K562 (cell line): ENCODE measurements at regions not wholly inside any gene's neighbourhood (a gene's known extent, or its start where the extent isn't known, plus 50 kb on each side); places are given as distances from the start of the nearest gene placed in this dataset.

Experiments
- ATAC-seq: fragments of 200-7000 bp; cut with Tn5 transposase; 3 replicates; pipeline ENCODE4 v1.9.1; 2020; ENCODE audit warnings: moderate library complexity
- BruUV-seq: library from RNA; stranded (reverse); fragments of 400-500 nt; replicated peaks from 2 replicates; lab custom pipeline; 2021; lab: Mats Ljungman, UMichigan
- CTCF ChIA-PET: fragments of 300-600 bp; formaldehyde crosslinking; extraction: SDS; loops from one replicate; lab custom pipeline; 2021; ENCODE audit warnings: low intra/inter-chr PET ratio; lab: Yijun Ruan, JAX
- POLR2A ChIA-PET: fragments of 300-600, 350-650 bp; sonication (Branson Sonifier 250); formaldehyde crosslinking; extraction: SDS; loops from one replicate; lab custom pipeline; 2021; ENCODE audit warnings: antibody characterized with exemption, inconsistent platforms; lab: Yijun Ruan, JAX
- DNase-seq, 4 experiments: peaks; one replicate each; pipeline versions ENCODE4 v3.0.0 to v3.0.0-alpha.2; 2011 to 2018; ENCODE audit warnings: low spot score in 3 of 4, mixed read lengths in 3 of 4; ENCODE audit errors: extremely low read depth in 1 of 4
- FAIRE-seq: peaks from 2 replicates; lab custom pipeline; 2011; peaks lifted over from hg19 to GRCh38; lab: Jason Lieb, UNC
- H2AFZ ChIP-seq: 2 replicates; pipeline ENCODE4 v1.6.0; 2011; ENCODE audit warnings: low read depth, low read length, control low read depth, inconsistent platforms
- H3K27ac ChIP-seq: fragments of 200-600 bp; 3 replicates; pipeline ENCODE4 v1.8.0; 2011; ENCODE audit warnings: low read depth, mild to moderate bottlenecking, control low read depth, inconsistent platforms, low read length, moderate library complexity, mixed read lengths; ENCODE audit errors: extremely low read depth
- H3K27me3 ChIP-seq, 2 experiments: fragments of 300-600 bp in 1 of 2; 2 replicates in 1 of 2; 3 replicates in 1 of 2; pipeline versions ENCODE4 v1.6.0 to v1.8.0; 2011; ENCODE audit warnings: inconsistent platforms in 2 of 2, low read length in 2 of 2, mild to moderate bottlenecking in 1 of 2, mixed read lengths in 1 of 2, moderate library complexity in 1 of 2; ENCODE audit not compliant: control insufficient read depth in 2 of 2, insufficient read depth in 2 of 2
- H3K36me3 ChIP-seq: fragments of 300-600 bp; 3 replicates; pipeline ENCODE4 v1.8.0; 2011; ENCODE audit warnings: mild to moderate bottlenecking, low read length, inconsistent platforms; ENCODE audit not compliant: control insufficient read depth, insufficient read depth
- H3K4me1 ChIP-seq, 2 experiments: fragments of 200-600 bp in 1 of 2; replicated peaks in 1 of 2; 2 replicates in 1 of 2; 3 replicates in 1 of 2; pipeline versions ENCODE4 v1.5.1 to v1.8.0; 2011; ENCODE audit warnings: inconsistent platforms in 2 of 2, low read length in 2 of 2, mild to moderate bottlenecking in 1 of 2, mixed read lengths in 1 of 2, moderate library complexity in 1 of 2; ENCODE audit not compliant: control insufficient read depth in 2 of 2, insufficient read depth in 2 of 2
- H3K4me2 ChIP-seq: 2 replicates; pipeline ENCODE4 v1.6.1; 2011; ENCODE audit warnings: low read length, control low read depth, inconsistent platforms, mixed read lengths; ENCODE audit not compliant: insufficient read depth
- H3K4me3 ChIP-seq: fragments of 200-600 bp; sonication (generic), shearing (Covaris generic); 2 replicates; pipeline ENCODE4 v1.5.1; 2016; ENCODE audit warnings: control low read depth, inconsistent platforms
- H3K79me2 ChIP-seq: fragments of 200-600 bp; 3 replicates; pipeline ENCODE4 v1.8.0; 2011; ENCODE audit warnings: low read length, inconsistent platforms; ENCODE audit not compliant: control insufficient read depth, insufficient read depth
- H3K9ac ChIP-seq, 2 experiments: 2 replicates each; pipeline versions ENCODE4 v1.6.0 to v1.6.1; 2011; ENCODE audit warnings: low read depth in 2 of 2, low read length in 2 of 2, control low read depth in 1 of 2, inconsistent platforms in 1 of 2, mild to moderate bottlenecking in 1 of 2, mixed read lengths in 1 of 2; ENCODE audit not compliant: insufficient read depth in 1 of 2
- H3K9me1 ChIP-seq: one replicate; pipeline ENCODE4 v1.6.0; 2011; ENCODE audit warnings: inconsistent platforms, mild to moderate bottlenecking, low read length, moderate library complexity; ENCODE audit not compliant: control insufficient read depth, insufficient read depth
- H3K9me3 ChIP-seq: replicated peaks from 2 replicates; pipeline ENCODE4 v1.5.1; 2011; ENCODE audit warnings: low read depth, low read length, inconsistent platforms; ENCODE audit not compliant: control insufficient read depth, insufficient read depth
- H4K20me1 ChIP-seq: replicated peaks from 2 replicates; pipeline ENCODE4 v1.6.1; 2011; ENCODE audit warnings: low read length, inconsistent platforms, mixed read lengths; ENCODE audit not compliant: control insufficient read depth, insufficient read depth
- NCOA2 ChIP-seq, 2 experiments: fragments of 450-650 bp; IDR thresholded peaks; 2 replicates each; pipeline ENCODE4 v1.6.1; 2018; ENCODE audit warnings: mild to moderate bottlenecking in 2 of 2, moderate library complexity in 1 of 2; ENCODE audit not compliant: partially characterized antibody in 2 of 2
- NCOR1 ChIP-seq: fragments of 450-650 bp; IDR thresholded peaks from 2 replicates; pipeline ENCODE4 v1.6.1; 2016; ENCODE audit warnings: mild to moderate bottlenecking, moderate library complexity
- NR2C1 ChIP-seq, 2 experiments: fragments of 450-650 bp; IDR thresholded peaks; 2 replicates each; pipeline ENCODE4 v1.6.1; 2017; ENCODE audit warnings: mild to moderate bottlenecking in 2 of 2, antibody characterized with exemption in 1 of 2, inconsistent platforms in 1 of 2, missing compliant biosample characterization in 1 of 2, missing genetic modification characterization in 1 of 2
- SMAD4 ChIP-seq: fragments of 250-450 bp; sonication (Bioruptor Pico); conservative IDR thresholded peaks from 2 replicates; pipeline ENCODE4 v1.8.0; 2021; ENCODE audit warnings: inconsistent platforms, mild to moderate bottlenecking, moderate library complexity
- TFAM ChIP-seq: fragments of 250-450 bp; sonication (Bioruptor Pico); conservative IDR thresholded peaks from 2 replicates; pipeline ENCODE4 v1.5.0; 2021; ENCODE audit warnings: mild to moderate bottlenecking, moderate library complexity
- ZNF644 ChIP-seq: fragments of 200-800 bp; sonication (Bioruptor generic); IDR thresholded peaks from 2 replicates; pipeline ENCODE4 v1.6.1; 2016; ENCODE audit warnings: low read depth, missing genetic modification characterization, missing compliant biosample characterization
- ZNF699 ChIP-seq: fragments of 250-450 bp; sonication (Bioruptor Pico); IDR thresholded peaks from 2 replicates; pipeline ENCODE4 v1.8.0; 2021; ENCODE audit warnings: mild to moderate bottlenecking, moderate library complexity; ENCODE audit not compliant: insufficient replicate concordance
- WGBS: fragments of 100-300 bp; shearing (Covaris generic); methylation state at CpG from one replicate; pipeline ENCODE4 v1.1.6; 2016; ENCODE audit warnings: low coverage, mixed read lengths; ENCODE audit not compliant: insufficient coverage; ENCODE audit errors: missing lambda C conversion rate; 5-methylcytosine and 5-hydroxymethylcytosine counted together
- in situ Hi-C: fragments of 300-500 bp; cut with MboI; formaldehyde crosslinking; loops from 4 replicates; pipeline ENCODE4 v1.15.0; 2018; ENCODE audit warnings: inconsistent platforms, mixed read lengths
- intact Hi-C: fragments of 100-400 bp; cut with micrococcal nuclease; formaldehyde crosslinking; loops from 2 replicates; pipeline ENCODE4 v1.14.2; 2022
- TF ChIP-seq, protein P1 (sequence below): fragments of 450-650 bp; IDR thresholded peaks from 2 replicates; pipeline ENCODE4 v1.7.0; 2016; ENCODE audit warnings: borderline replicate concordance

DNA sequence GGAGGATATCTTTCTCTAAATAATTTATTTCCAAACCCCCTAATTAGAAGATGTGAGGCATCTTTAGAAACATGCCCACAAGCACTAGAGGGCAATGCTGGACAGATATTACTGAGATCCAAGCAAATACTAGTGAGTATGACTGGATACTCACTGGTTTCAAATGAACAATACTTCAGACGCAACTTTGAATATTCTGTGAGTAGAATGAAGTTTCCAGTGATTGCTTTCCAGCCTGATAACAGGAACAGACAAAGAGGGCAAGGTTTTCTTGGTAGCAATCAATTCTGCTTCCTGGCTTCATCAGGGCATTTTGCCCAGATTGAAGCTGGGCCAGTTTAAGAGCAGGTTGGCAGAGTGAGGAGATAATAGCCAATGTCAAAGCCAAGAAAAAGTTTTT is 442.6 kb upstream of the PDZRN3 start:
- Histone ChIP-seq H3K9me1 (no peaks in the 10 kb centered on the region), H3K4me1 (no peaks in the 10 kb centered on the region), H3K79me2 (no peaks in the 10 kb centered on the region), H3K4me3 (no peak overlapping the region), H3K27ac (no peak overlapping the region), H3K27me3 (no peaks in the 10 kb centered on the region), H2AFZ (no peak overlapping the region), H3K36me3 (no peaks in the 10 kb centered on the region), H3K9me3 (no peaks in the 10 kb centered on the region), H4K20me1 (no peaks in the 10 kb centered on the region), H3K4me2 (no peak overlapping the region), H3K9ac (no peak overlapping the region)
- FAIRE-seq (no peak), ATAC-seq (no peak), DNase-seq (no peak)
- BruUV-seq: no TSS peak
- in situ Hi-C loops (no loop called here), intact Hi-C loops (no loop called here)
- ChIA-PET POLR2A (no interaction called here), CTCF (no interaction called here)
- TF ChIP-seq TFAM (no peak), NR2C1 (IDR thresholded peaks at IDR 0.05) (no peak), NR2C1 (tag; IDR thresholded peaks at IDR 0.05) (no peak), SMAD4 (no peak), NCOR1 (no peak), ZNF699 (CRISPR knock-in tag) (no peak), ZNF644 (tag) (no peak), NCOA2 (IDR thresholded peaks at IDR 0.05; ENCODE audit: partially characterized antibody in 2 of 2) (no peak)
- TF ChIP-seq, protein P1, sequence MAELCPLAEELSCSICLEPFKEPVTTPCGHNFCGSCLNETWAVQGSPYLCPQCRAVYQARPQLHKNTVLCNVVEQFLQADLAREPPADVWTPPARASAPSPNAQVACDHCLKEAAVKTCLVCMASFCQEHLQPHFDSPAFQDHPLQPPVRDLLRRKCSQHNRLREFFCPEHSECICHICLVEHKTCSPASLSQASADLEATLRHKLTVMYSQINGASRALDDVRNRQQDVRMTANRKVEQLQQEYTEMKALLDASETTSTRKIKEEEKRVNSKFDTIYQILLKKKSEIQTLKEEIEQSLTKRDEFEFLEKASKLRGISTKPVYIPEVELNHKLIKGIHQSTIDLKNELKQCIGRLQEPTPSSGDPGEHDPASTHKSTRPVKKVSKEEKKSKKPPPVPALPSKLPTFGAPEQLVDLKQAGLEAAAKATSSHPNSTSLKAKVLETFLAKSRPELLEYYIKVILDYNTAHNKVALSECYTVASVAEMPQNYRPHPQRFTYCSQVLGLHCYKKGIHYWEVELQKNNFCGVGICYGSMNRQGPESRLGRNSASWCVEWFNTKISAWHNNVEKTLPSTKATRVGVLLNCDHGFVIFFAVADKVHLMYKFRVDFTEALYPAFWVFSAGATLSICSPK: no peak
- no CpG with 5 or more reads among the region's 1 CpG for WGBS
